HCT116 (cell line): ENCODE measurements at regions not wholly inside any gene's neighbourhood (a gene's known extent, or its start where the extent isn't known, plus 50 kb on each side); places are given as distances from the start of the nearest gene placed in this dataset.

Experiments used
- ATAC-seq: fragments of 200-7000 bp; cut with Tn5 transposase; 2 replicates; pipeline ENCODE4 v1.9.1; 2020; ENCODE audit warnings: mild to moderate bottlenecking, moderate library complexity
- BruUV-seq: library from RNA; stranded (reverse); fragments of 400-500 nt; replicated peaks from 2 replicates; lab custom pipeline; 2021; lab: Mats Ljungman, UMichigan
- CTCF ChIA-PET: fragments of 300-600 bp; sonication (Branson Sonifier 250); formaldehyde crosslinking; loops from one replicate; lab custom pipeline; 2021; ENCODE audit warnings: antibody characterized with exemption; lab: Charles Lee
- POLR2A ChIA-PET: fragments of 300-600, 350-600 bp; sonication (Branson Sonifier 250); formaldehyde crosslinking; loops from one replicate; lab custom pipeline; 2021; ENCODE audit warnings: antibody characterized with exemption; lab: Charles Lee
- RAD21 ChIA-PET, 2 experiments: fragments of 300-600 bp; sonication (Branson Sonifier 250); formaldehyde crosslinking; loops; one replicate each; lab custom pipeline; 2023; ENCODE audit warnings: low total read pairs in 2 of 2; ENCODE audit not compliant: uncharacterized antibody in 2 of 2, unreplicated experiment in 2 of 2, low non-redundant PET in 1 of 2; lab: Charles Lee
- DNase-seq: peaks from one replicate; pipeline ENCODE4 v3.0.0-alpha.2; 2010; ENCODE audit warnings: low read depth, low spot score
- H2AFZ ChIP-seq: fragments of 200-600 bp; shearing (Covaris generic), sonication (generic); 2 replicates; pipeline ENCODE4 v1.6.1; 2017; ENCODE audit warnings: low read depth, mixed run types, mixed read lengths, antibody characterized with exemption, low read length; ENCODE audit not compliant: poor library complexity, severe bottlenecking
- H3K27ac ChIP-seq: 2 replicates; pipeline ENCODE4 v1.5.1; 2012; ENCODE audit warnings: low read depth, low read length
- H3K27me3 ChIP-seq: fragments of 200-600 bp; sonication (generic); 2 replicates; pipeline ENCODE4 v1.6.1; 2016; ENCODE audit warnings: mixed run types, low read length, mixed read lengths; ENCODE audit not compliant: insufficient read depth
- H3K36me3 ChIP-seq, 2 experiments: fragments of 200-500 bp in 1 of 2; fragments of 200-600 bp in 1 of 2; sonication (Bioruptor generic) in 1 of 2; sonication (generic) in 1 of 2; 2 replicates each; pipeline versions ENCODE4 v1.5.1 to v1.6.1; 2014 to 2016; ENCODE audit warnings: low read length in 2 of 2, inconsistent platforms in 1 of 2, mixed read lengths in 1 of 2, mixed run types in 1 of 2; ENCODE audit not compliant: insufficient read depth in 2 of 2, control insufficient read depth in 1 of 2
- H3K4me1 ChIP-seq, 2 experiments: fragments of 200-600 bp in 1 of 2; sonication (generic) in 1 of 2; 2 replicates each; pipeline versions ENCODE4 v1.5.1 to v1.6.1; 2012 to 2017; ENCODE audit warnings: low read length in 2 of 2, inconsistent platforms in 1 of 2, mild to moderate bottlenecking in 1 of 2, mixed read lengths in 1 of 2, mixed run types in 1 of 2, moderate library complexity in 1 of 2; ENCODE audit not compliant: insufficient read depth in 2 of 2, control insufficient read depth in 1 of 2
- H3K4me2 ChIP-seq: fragments of 200-600 bp; sonication (generic); 2 replicates; pipeline ENCODE4 v1.6.1; 2017; ENCODE audit warnings: mixed run types, low read length, mixed read lengths
- H3K4me3 ChIP-seq, 2 experiments: fragments of 200-600 bp in 1 of 2; sonication (generic) in 1 of 2; replicated peaks in 1 of 2; 2 replicates each; pipeline ENCODE4 v1.5.1; 2011 to 2016; ENCODE audit warnings: low read length in 2 of 2, control low read depth in 1 of 2, low read depth in 1 of 2, mild to moderate bottlenecking in 1 of 2, mixed read lengths in 1 of 2, mixed run types in 1 of 2
- H3K79me2 ChIP-seq: fragments of 200-600 bp; sonication (generic); 2 replicates; pipeline ENCODE4 v1.6.1; 2017; ENCODE audit warnings: mild to moderate bottlenecking, mixed run types, low read length, moderate library complexity, mixed read lengths; ENCODE audit not compliant: insufficient read depth
- H3K9ac ChIP-seq: fragments of 200-600 bp; sonication (generic); 2 replicates; pipeline ENCODE4 v1.6.1; 2016; ENCODE audit warnings: low read length, mixed read lengths
- H3K9me2 ChIP-seq: fragments of 200-600 bp; sonication (generic), shearing (Covaris generic); 2 replicates; pipeline ENCODE4 v1.6.1; 2017; ENCODE audit warnings: mixed run types, mild to moderate bottlenecking, moderate library complexity; ENCODE audit not compliant: insufficient read depth
- H3K9me3 ChIP-seq, 2 experiments: fragments of 200-500 bp in 1 of 2; fragments of 200-600 bp in 1 of 2; sonication (Bioruptor generic) in 1 of 2; sonication (generic) in 1 of 2; 2 replicates each; pipeline ENCODE4 v1.6.1; 2014 to 2017; ENCODE audit warnings: low read length in 2 of 2, mixed read lengths in 2 of 2, inconsistent platforms in 1 of 2, low read depth in 1 of 2, mild to moderate bottlenecking in 1 of 2, mixed run types in 1 of 2, moderate library complexity in 1 of 2; ENCODE audit not compliant: control insufficient read depth in 1 of 2, insufficient read depth in 1 of 2
- H4K20me1 ChIP-seq: fragments of 200-600 bp; sonication (generic), shearing (Covaris generic); 2 replicates; pipeline ENCODE4 v1.6.1; 2017; ENCODE audit warnings: mixed run types, mild to moderate bottlenecking, moderate library complexity; ENCODE audit not compliant: insufficient read depth
- ELF1 ChIP-seq: IDR thresholded peaks from 2 replicates; pipeline ENCODE4 v1.6.1; 2012; ENCODE audit warnings: low read depth, borderline replicate concordance
- EZH2 ChIP-seq: fragments of 200-600 bp; sonication (generic); IDR thresholded peaks from 2 replicates; pipeline ENCODE4 v1.6.1; 2017; ENCODE audit warnings: antibody characterized with exemption, mixed run types
- RAD21 ChIP-seq: IDR thresholded peaks from 2 replicates; pipeline ENCODE4 v1.6.1; 2012; ENCODE audit warnings: low read depth, mild to moderate bottlenecking
- SP1 ChIP-seq: IDR thresholded peaks from 2 replicates; pipeline ENCODE4 v1.6.1; 2012; ENCODE audit warnings: low read depth
- ZFX ChIP-seq: fragments of 450-650 bp; IDR thresholded peaks from 2 replicates; pipeline ENCODE4 v1.6.1; 2017
- intact Hi-C: fragments of 100-400 bp; cut with micrococcal nuclease; formaldehyde crosslinking; loops from 2 replicates; pipeline ENCODE4 v1.10.0; 2022
- TF ChIP-seq, protein P1 (sequence below): IDR thresholded peaks from 2 replicates; pipeline ENCODE4 v1.6.1; 2012

DNA sequence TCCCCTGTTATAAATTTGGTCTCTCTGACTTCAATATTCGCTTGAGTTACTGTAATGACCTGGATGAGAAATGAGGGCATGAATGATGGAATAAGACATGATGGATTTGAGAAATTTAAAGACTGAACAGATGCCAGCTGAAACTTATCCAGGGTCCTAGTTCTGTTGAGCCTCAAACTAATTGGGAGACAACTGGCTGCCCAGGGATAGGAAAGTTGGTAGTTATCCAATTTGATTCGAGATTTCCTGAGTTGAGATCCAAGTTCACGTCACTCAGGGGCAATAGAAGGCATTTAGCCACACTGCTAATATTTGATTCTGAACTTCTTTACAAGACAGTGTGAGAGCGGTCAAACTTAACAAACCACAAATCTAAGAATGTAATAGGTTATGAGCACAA is 159.0 kb upstream of the CXCL13 start:
- CTCF ChIA-PET, result no interaction called here
- H2AFZ ChIP-seq, result no peak overlapping the region
- no peak overlapping the region for H3K9ac ChIP-seq
- no peak overlapping the region for H3K4me3 ChIP-seq
- H3K36me3 ChIP-seq, result no peaks in the 10 kb centered on the region
- POLR2A ChIA-PET, result no interaction called here
- H3K9me2 ChIP-seq, result no peaks in the 10 kb centered on the region
- H3K4me1 ChIP-seq, result no peaks in the 10 kb centered on the region
- no TSS peak for BruUV-seq
- H3K27ac ChIP-seq, result no peak overlapping the region
- no peaks in the 10 kb centered on the region for H4K20me1 ChIP-seq
- TF ChIP-seq, protein P1, sequence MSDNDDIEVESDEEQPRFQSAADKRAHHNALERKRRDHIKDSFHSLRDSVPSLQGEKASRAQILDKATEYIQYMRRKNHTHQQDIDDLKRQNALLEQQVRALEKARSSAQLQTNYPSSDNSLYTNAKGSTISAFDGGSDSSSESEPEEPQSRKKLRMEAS, result no peak
- no peaks in the 10 kb centered on the region for H3K27me3 ChIP-seq
- no peaks in the 10 kb centered on the region for H3K79me2 ChIP-seq
- no peak overlapping the region for H3K4me2 ChIP-seq
- DNase-seq (no peak), ATAC-seq (no peak)
- intact Hi-C loops, result no loop called here
- H3K9me3 ChIP-seq, result no peaks in the 10 kb centered on the region
- RAD21 ChIA-PET, result no interaction called here

DNA sequence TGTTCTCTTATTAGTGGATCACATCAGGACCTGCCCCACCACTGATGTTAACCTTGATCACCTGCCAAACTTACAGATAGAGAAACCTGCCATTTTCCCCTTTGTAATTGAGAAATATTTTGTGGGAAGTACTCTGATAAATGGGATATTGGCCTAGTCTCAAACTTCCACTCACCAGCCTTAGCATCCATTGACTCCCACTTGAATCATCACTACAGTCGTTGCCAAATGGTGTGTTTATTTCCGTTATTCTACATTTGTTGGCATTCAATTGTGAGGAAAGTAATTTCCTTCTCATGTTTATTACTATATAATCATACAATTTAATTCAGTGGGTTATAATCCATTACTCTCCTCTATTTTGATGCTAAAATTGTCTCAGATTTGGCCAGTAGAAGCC is 156.4 kb upstream of the CXCL13 start:
- ChIA-PET POLR2A (no interaction called here), CTCF (no interaction called here), RAD21 (no interaction called here)
- BruUV-seq, result no TSS peak
- ATAC-seq, result no peak
- no peaks in the 10 kb centered on the region for H3K4me1 ChIP-seq
- DNase-seq, result no peak
- no peaks in the 10 kb centered on the region for H3K36me3 ChIP-seq
- H3K9me3 ChIP-seq, result no peaks in the 10 kb centered on the region
- TF ChIP-seq ZFX (no peak), ELF1 (no peak), RAD21 (no peak), EZH2 (no peak), SP1 (no peak)
- TF ChIP-seq, protein P1, result no peak
- H3K4me3 ChIP-seq, result no peak overlapping the region
- H3K4me2 ChIP-seq, result no peak overlapping the region
- intact Hi-C loops, result no loop called here
- no peaks in the 10 kb centered on the region for H4K20me1 ChIP-seq
- H2AFZ ChIP-seq, result no peak overlapping the region
- H3K9me2 ChIP-seq, result no peaks in the 10 kb centered on the region
- no peak overlapping the region for H3K27ac ChIP-seq
- no peaks in the 10 kb centered on the region for H3K79me2 ChIP-seq
- no peaks in the 10 kb centered on the region for H3K27me3 ChIP-seq
- no peak overlapping the region for H3K9ac ChIP-seq
